Stimulated activated CD8-positive, alpha-beta memory T cell treated with anti-CD3 and anti-CD28 coated beads, Interleukin-15, amount 100 ng/mL, for 4 hours (primary cell): ENCODE measurements at regions not wholly inside any gene's neighbourhood (a gene's known extent, or its start where the extent isn't known, plus 50 kb on each side); places are given as distances from the start of the nearest gene placed in this dataset.
"Not testable (repeated sequence)": the region's sequence is repeated elsewhere in the genome, so short reads cannot be mapped to it uniquely, and the experiment has no call there.

Source experiments
- DNase-seq, 2 donors: peaks; one replicate each; pipeline ENCODE4 v3.0.0-alpha.2; 2020; ENCODE audit warnings: low read depth in 2 of 2

DNA sequence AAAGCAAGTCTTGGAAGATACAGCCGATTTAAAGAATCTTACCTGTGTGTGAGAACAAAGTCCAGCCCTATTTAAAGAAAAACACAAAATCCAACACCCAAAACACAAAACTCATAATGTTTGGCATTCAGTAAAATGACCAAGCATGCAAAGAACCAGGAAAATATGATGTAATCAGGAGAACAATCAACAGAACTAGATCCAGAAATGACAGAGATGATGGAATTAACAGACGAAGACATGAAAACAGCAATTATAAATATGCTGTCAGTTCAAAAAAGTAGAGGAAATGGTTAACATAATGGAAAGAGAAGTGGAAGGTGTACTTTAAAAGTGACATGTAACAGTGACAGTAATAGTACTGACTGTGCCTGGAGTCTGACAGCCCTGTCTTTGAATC, 56.1 kb upstream of the ERV3-1 start:
- DNase-seq, result not testable (repeated sequence)

DNA sequence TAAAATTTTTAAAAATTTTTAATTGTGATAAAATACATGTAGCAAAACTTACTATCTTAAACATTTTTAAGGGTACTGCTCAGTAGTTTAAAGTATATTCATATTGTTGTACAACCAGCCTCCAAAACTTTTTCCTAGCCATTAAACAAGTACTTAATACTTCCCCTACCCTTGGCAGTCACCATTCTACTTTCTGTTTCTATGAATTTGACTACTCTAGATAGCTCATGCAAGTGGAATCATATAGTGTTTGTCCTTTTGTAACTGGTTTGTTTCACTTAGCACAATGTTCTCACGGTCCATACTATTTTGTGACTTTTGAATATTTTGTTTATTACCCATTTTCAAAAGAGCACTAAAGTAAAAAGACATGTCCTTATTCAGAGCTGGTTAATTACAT, 52.8 kb upstream of the ERV3-1 start:
- DNase-seq, result not testable (repeated sequence)
